ENCODE measurements at regions not wholly inside any gene's neighbourhood (a gene's known extent, or its start where the extent isn't known, plus 50 kb on each side); places are given as distances from the start of the nearest gene placed in this dataset.

DNA sequence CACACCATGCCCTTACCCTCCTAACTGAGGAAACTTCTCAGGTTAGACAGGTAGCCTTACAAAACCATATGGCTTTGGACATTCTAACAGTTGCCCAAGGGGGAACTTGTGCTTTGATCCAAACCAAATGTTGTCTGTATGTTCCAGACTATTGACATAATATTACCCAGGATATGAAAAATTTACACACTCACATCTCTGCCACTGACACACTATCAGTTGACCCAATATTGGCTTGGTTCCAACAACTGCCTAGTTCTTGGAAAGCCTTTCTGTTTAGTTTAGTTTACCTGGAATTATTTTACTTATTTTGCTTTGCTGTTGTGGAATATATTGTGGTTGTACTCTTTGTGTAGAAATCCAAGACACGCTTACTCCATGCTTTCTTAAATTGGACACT, 178.4 kb downstream of the RNF152 start:
- TF ChIP-seq, protein P1, sequence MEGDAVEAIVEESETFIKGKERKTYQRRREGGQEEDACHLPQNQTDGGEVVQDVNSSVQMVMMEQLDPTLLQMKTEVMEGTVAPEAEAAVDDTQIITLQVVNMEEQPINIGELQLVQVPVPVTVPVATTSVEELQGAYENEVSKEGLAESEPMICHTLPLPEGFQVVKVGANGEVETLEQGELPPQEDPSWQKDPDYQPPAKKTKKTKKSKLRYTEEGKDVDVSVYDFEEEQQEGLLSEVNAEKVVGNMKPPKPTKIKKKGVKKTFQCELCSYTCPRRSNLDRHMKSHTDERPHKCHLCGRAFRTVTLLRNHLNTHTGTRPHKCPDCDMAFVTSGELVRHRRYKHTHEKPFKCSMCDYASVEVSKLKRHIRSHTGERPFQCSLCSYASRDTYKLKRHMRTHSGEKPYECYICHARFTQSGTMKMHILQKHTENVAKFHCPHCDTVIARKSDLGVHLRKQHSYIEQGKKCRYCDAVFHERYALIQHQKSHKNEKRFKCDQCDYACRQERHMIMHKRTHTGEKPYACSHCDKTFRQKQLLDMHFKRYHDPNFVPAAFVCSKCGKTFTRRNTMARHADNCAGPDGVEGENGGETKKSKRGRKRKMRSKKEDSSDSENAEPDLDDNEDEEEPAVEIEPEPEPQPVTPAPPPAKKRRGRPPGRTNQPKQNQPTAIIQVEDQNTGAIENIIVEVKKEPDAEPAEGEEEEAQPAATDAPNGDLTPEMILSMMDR (IDR thresholded peaks at IDR 0.05), result no peak
- TF ChIP-seq POLR2AphosphoS5 (IDR thresholded peaks at IDR 0.05; ENCODE audit: insufficient read depth in 1 of 2, low read depth in 1 of 2) (no peak), POLR2A (IDR thresholded peaks at IDR 0.05) (no peak)

Data from vagina (tissue), 2 donors.